Breast epithelium (tissue), 4 donors: ENCODE measurements at regions not wholly inside any gene's neighbourhood (a gene's known extent, or its start where the extent isn't known, plus 50 kb on each side); places are given as distances from the start of the nearest gene placed in this dataset.
"Not testable (repeated sequence)": the region's sequence is repeated elsewhere in the genome, so short reads cannot be mapped to it uniquely, and the experiment has no call there.

Source experiments
- DNase-seq, 2 donors: peaks; one replicate each; pipeline ENCODE4 v3.0.0-alpha.2; 2019; ENCODE audit warnings: low spot score in 2 of 2
- H3K27ac ChIP-seq, 2 donors: fragments of 200-600 bp; sonication (generic) in 1 of 2; one replicate each; pipeline ENCODE4 v1.5.1; 2016 to 2019; ENCODE audit warnings: mild to moderate bottlenecking in 1 of 2
- H3K27me3 ChIP-seq, 2 donors: fragments of 200-600 bp; sonication (generic) in 1 of 2; one replicate each; pipeline versions ENCODE4 v1.5.1 to v1.6.0; 2017 to 2019; ENCODE audit warnings: control low read depth in 1 of 2, mild to moderate bottlenecking in 1 of 2
- H3K36me3 ChIP-seq: fragments of 200-600 bp; one replicate; pipeline ENCODE4 v1.5.1; 2019
- H3K4me1 ChIP-seq, 2 donors: fragments of 200-600 bp; sonication (generic); one replicate each; pipeline ENCODE4 v1.5.1; 2016 to 2019; ENCODE audit warnings: control low read depth in 1 of 2
- H3K4me3 ChIP-seq, 3 donors: fragments of 200-600 bp; sonication (generic); 1 replicate in 2 of 3; 2 replicates in 1 of 3; pipeline ENCODE4 v1.5.1; 2016 to 2019; ENCODE audit warnings: mild to moderate bottlenecking in 3 of 3, moderate library complexity in 2 of 3
- H3K9me3 ChIP-seq, 2 donors: fragments of 200-600 bp; sonication (generic) in 1 of 2; one replicate each; pipeline ENCODE4 v1.5.1; 2016 to 2019; ENCODE audit warnings: control low read depth in 1 of 2
- CTCF ChIP-seq, 3 donors: fragments of 450-650 bp; IDR thresholded peaks; one replicate each; pipeline ENCODE4 v1.5.1; 2016 to 2017; ENCODE audit warnings: antibody characterized with exemption in 3 of 3, mild to moderate bottlenecking in 3 of 3, moderate library complexity in 3 of 3
- POLR2A ChIP-seq: fragments of 450-650 bp; IDR thresholded peaks from one replicate; pipeline ENCODE4 v1.6.1; 2016; ENCODE audit warnings: antibody characterized with exemption, mild to moderate bottlenecking, moderate library complexity
- POLR2AphosphoS5 ChIP-seq, 3 donors: sonication (generic); formaldehyde crosslinking; IDR thresholded peaks; one replicate each; pipeline ENCODE4 v1.6.1; 2017; ENCODE audit warnings: antibody characterized with exemption in 3 of 3
- intact Hi-C: fragments of 100-400 bp; cut with DNase I; formaldehyde crosslinking; loops from one replicate; pipeline ENCODE4 v1.15.1; 2023; ENCODE audit warnings: low total_unique reads

GRCh38 chr11:23318670-23319069 lies 458.4 kb upstream of the CCDC179 start:
- Histone ChIP-seq H3K27me3 (no peaks in the 10 kb centered on the region), H3K4me1 (no peaks in the 10 kb centered on the region), H3K36me3 (no peaks in the 10 kb centered on the region), H3K4me3 (no peak overlapping the region), H3K9me3 (peaks cover 8 to 26% of the 10 kb centered on the region in 2 donors), H3K27ac (no peak overlapping the region)
- no peak for DNase-seq
- no peak for TF ChIP-seq CTCF (IDR thresholded peaks at IDR 0.05)
- TF ChIP-seq POLR2AphosphoS5 (IDR thresholded peaks at IDR 0.05) = no peak
- no peak for TF ChIP-seq POLR2A
- intact Hi-C loops = no loop called here

- no peaks in the 10 kb centered on the region for H3K36me3 ChIP-seq
- H3K4me3 ChIP-seq = no peak overlapping the region
- H3K9me3 ChIP-seq = peaks cover 8 to 35% of the 10 kb centered on the region in 2 donors
- H3K27ac ChIP-seq = no peak overlapping the region
- H3K27me3 ChIP-seq = no peaks in the 10 kb centered on the region
- no peaks in the 10 kb centered on the region for H3K4me1 ChIP-seq
- no peak for DNase-seq
- no peak for TF ChIP-seq POLR2AphosphoS5 (IDR thresholded peaks at IDR 0.05)
- TF ChIP-seq POLR2A = no peak
- intact Hi-C loops = no loop called here
Observed at GRCh38 chr11:23320131-23320530, 459.9 kb upstream of the CCDC179 start.

- H3K9me3 ChIP-seq, H3K4me1 ChIP-seq, H3K27me3 ChIP-seq, H3K36me3 ChIP-seq, DNase-seq, intact Hi-C loops, H3K27ac ChIP-seq, H3K4me3 ChIP-seq: not testable (repeated sequence)
Observed at GRCh38 chr11:23335586-23335985, 475.3 kb upstream of the CCDC179 start.

- Histone ChIP-seq H3K4me1 (no peaks in the 10 kb centered on the region), H3K27me3 (no peaks in the 10 kb centered on the region), H3K4me3 (no peak overlapping the region), H3K36me3 (no peaks in the 10 kb centered on the region), H3K9me3 (no peaks in the 10 kb centered on the region), H3K27ac (no peak overlapping the region)
- no peak for DNase-seq
- intact Hi-C loops = no loop called here
- no peak for TF ChIP-seq POLR2AphosphoS5 (IDR thresholded peaks at IDR 0.05)
- TF ChIP-seq CTCF (IDR thresholded peaks at IDR 0.05) = no peak
- TF ChIP-seq POLR2A = no peak
Observed at GRCh38 chr11:23336961-23337360, 476.7 kb upstream of the CCDC179 start.

- Histone ChIP-seq H3K4me1 (no peaks in the 10 kb centered on the region), H3K4me3 (no peak overlapping the region), H3K9me3 (no peaks in the 10 kb centered on the region), H3K27ac (no peak overlapping the region), H3K27me3 (no peaks in the 10 kb centered on the region), H3K36me3 (no peaks in the 10 kb centered on the region)
- TF ChIP-seq CTCF (IDR thresholded peaks at IDR 0.05) (no peak), POLR2AphosphoS5 (IDR thresholded peaks at IDR 0.05) (no peak), POLR2A (no peak)
- intact Hi-C loops = loop anchor here (10.0 kb wide), 1 partner anchor 1721 kb away; no protein-coding TSS in a partner anchor
- no peak for DNase-seq
Observed at GRCh38 chr11:23353611-23354010, 493.3 kb upstream of the CCDC179 start.

- H3K4me1 ChIP-seq = no peaks in the 10 kb centered on the region
- H3K9me3 ChIP-seq = no peaks in the 10 kb centered on the region
- no peak for TF ChIP-seq POLR2A
- no peak for TF ChIP-seq POLR2AphosphoS5 (IDR thresholded peaks at IDR 0.05)
- no peak for TF ChIP-seq CTCF (IDR thresholded peaks at IDR 0.05)
- no peaks in the 10 kb centered on the region for H3K27me3 ChIP-seq
- H3K27ac ChIP-seq = no peak overlapping the region
- H3K36me3 ChIP-seq = no peaks in the 10 kb centered on the region
- H3K4me3 ChIP-seq = no peak overlapping the region
- intact Hi-C loops = loop anchor here (10.0 kb wide), 1 partner anchor 1716 kb away; no protein-coding TSS in a partner anchor
- DNase-seq = no peak
Observed at GRCh38 chr11:23359297-23359696, 499.0 kb upstream of the CCDC179 start.
